ENCODE measurements at regions not wholly inside any gene's neighbourhood (a gene's known extent, or its start where the extent isn't known, plus 50 kb on each side); places are given as distances from the start of the nearest gene placed in this dataset.

DNA sequence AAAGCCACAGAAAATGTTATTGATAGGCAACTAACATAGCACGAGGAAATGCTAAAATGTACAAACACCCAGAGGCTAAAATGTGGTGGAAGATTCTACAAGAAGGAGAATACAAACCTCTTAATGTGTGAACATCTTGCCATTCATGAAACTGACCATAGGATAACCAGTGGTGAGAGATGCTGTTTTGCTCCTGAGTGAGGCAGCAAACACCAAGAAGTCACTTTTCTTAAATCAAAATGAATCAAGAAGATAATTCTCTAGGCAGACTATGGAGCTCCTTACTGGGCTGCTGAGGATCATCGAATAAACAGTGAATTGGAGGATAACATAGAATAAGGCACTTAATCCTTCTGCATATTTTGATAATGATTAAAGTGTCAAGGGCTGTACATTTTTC, 375.4 kb upstream of the SLITRK6 start:
- ChIA-PET POLR2A (no interaction called here), CTCF (no interaction called here)
- DNase-seq (ENCODE audit: low read depth) = no peak
- H3K36me3 ChIP-seq (ENCODE audit: control insufficient read depth, insufficient read depth, low read length) = no peaks in the 10 kb centered on the region
- H3K27me3 ChIP-seq (ENCODE audit: control insufficient read depth, insufficient read depth, low read length) = no peaks in the 10 kb centered on the region
- TF ChIP-seq, protein P1, sequence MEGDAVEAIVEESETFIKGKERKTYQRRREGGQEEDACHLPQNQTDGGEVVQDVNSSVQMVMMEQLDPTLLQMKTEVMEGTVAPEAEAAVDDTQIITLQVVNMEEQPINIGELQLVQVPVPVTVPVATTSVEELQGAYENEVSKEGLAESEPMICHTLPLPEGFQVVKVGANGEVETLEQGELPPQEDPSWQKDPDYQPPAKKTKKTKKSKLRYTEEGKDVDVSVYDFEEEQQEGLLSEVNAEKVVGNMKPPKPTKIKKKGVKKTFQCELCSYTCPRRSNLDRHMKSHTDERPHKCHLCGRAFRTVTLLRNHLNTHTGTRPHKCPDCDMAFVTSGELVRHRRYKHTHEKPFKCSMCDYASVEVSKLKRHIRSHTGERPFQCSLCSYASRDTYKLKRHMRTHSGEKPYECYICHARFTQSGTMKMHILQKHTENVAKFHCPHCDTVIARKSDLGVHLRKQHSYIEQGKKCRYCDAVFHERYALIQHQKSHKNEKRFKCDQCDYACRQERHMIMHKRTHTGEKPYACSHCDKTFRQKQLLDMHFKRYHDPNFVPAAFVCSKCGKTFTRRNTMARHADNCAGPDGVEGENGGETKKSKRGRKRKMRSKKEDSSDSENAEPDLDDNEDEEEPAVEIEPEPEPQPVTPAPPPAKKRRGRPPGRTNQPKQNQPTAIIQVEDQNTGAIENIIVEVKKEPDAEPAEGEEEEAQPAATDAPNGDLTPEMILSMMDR (IDR thresholded peaks at IDR 0.05; ENCODE audit: insufficient read depth, low read depth, low read length) = no peak
- no peak overlapping the region for H3K4me3 ChIP-seq (ENCODE audit: low read depth, low read length)

DNA sequence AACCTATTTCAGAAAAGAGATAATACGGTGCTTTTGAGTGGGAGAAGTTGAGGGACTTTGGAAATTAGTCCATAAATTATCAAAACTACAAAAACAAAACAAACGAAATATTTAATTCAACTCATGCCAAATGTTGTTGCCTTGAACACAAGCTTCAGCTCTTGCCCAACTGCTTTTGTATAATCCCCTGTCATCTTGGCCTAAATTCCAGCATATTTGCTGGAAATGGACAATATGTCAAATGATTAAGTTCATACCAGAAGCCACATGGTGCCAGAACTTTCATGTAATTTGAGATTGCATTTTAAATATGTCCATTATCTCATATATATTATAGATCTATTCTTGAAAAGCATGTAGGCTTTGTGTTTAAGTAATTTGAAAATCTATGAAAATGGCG, 373.7 kb upstream of the SLITRK6 start:
- POLR2A ChIA-PET = no interaction called here
- CTCF ChIA-PET = no interaction called here
- no peak overlapping the region for H3K4me3 ChIP-seq (ENCODE audit: low read depth, low read length)
- TF ChIP-seq, protein P1 (IDR thresholded peaks at IDR 0.05; ENCODE audit: insufficient read depth, low read depth, low read length) = no peak
- H3K36me3 ChIP-seq (ENCODE audit: control insufficient read depth, insufficient read depth, low read length) = no peaks in the 10 kb centered on the region
- DNase-seq (ENCODE audit: low read depth) = no peak
- no peaks in the 10 kb centered on the region for H3K27me3 ChIP-seq (ENCODE audit: control insufficient read depth, insufficient read depth, low read length)

DNA sequence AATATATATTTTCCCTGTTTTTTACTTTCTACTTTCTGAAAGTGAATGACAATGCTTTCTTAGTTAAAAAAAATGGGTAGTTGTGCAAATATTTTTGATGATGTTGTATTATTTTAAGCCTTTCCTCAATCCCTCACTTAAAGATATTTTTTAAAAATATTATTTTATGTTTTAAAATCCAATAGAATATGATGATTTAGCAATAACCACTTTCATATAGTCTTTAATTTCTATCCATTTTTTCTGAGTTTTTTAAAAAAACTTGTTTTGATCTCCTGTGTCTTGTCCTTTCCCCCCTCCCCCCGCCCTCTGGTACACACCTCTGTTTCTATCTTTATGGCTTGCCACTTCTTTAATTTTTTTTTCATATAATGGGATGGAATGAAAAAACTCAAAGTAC, 362.0 kb upstream of the SLITRK6 start:
- POLR2A ChIA-PET = no interaction called here
- H3K36me3 ChIP-seq (ENCODE audit: control insufficient read depth, insufficient read depth, low read length) = no peaks in the 10 kb centered on the region
- H3K27me3 ChIP-seq (ENCODE audit: control insufficient read depth, insufficient read depth, low read length) = no peaks in the 10 kb centered on the region
- CTCF ChIA-PET = no interaction called here
- H3K4me3 ChIP-seq (ENCODE audit: low read depth, low read length) = no peak overlapping the region
- no peak for DNase-seq (ENCODE audit: low read depth)
- TF ChIP-seq, protein P1 (IDR thresholded peaks at IDR 0.05; ENCODE audit: insufficient read depth, low read depth, low read length) = no peak

DNA sequence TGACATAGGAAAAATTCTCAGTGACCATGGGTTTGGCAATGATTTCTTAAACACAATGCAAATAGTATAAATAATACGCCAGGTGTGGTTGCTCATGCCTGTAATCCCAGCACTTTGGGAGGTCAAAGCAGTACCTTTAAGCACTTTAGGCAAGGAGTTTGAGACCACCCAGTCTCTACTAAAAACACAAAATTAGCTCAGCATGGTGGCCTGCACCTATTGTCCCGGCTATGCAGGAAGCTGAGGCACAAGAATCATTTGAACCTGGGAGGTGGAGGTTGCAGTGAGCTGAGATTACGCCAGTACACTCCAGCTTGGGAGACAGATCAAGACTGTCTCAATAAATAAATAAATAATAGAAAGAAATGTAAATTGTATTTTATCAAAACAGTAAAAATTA, 356.5 kb upstream of the SLITRK6 start:
- Histone ChIP-seq H3K36me3 (ENCODE audit: control insufficient read depth, insufficient read depth, low read length) (no peaks in the 10 kb centered on the region), H3K27me3 (ENCODE audit: control insufficient read depth, insufficient read depth, low read length) (no peaks in the 10 kb centered on the region), H3K4me3 (ENCODE audit: low read depth, low read length) (no peak overlapping the region)
- ChIA-PET POLR2A (no interaction called here), CTCF (no interaction called here)
- no peak for DNase-seq (ENCODE audit: low read depth)
- TF ChIP-seq, protein P1 (IDR thresholded peaks at IDR 0.05; ENCODE audit: insufficient read depth, low read depth, low read length) = no peak

- Histone ChIP-seq H3K36me3 (ENCODE audit: control insufficient read depth, insufficient read depth, low read length) (no peaks in the 10 kb centered on the region), H3K4me3 (ENCODE audit: low read depth, low read length) (no peak overlapping the region), H3K27me3 (ENCODE audit: control insufficient read depth, insufficient read depth, low read length) (no peaks in the 10 kb centered on the region)
- CTCF ChIA-PET = no interaction called here
- POLR2A ChIA-PET = no interaction called here
- DNase-seq (ENCODE audit: low read depth) = no peak
- TF ChIP-seq, protein P1 (IDR thresholded peaks at IDR 0.05; ENCODE audit: insufficient read depth, low read depth, low read length) = no peak
Observed at GRCh38 chr13:86142080-86142479, 342.9 kb upstream of the SLITRK6 start.

All from BJ (cell line).